AG10803 (cell line): ENCODE measurements at regions not wholly inside any gene's neighbourhood (a gene's known extent, or its start where the extent isn't known, plus 50 kb on each side); places are given as distances from the start of the nearest gene placed in this dataset.

Source experiments
- DNase-seq: peaks from one replicate; pipeline ENCODE4 v3.0.0; 2010; ENCODE audit warnings: low read depth
- H3K4me3 ChIP-seq: 2 replicates; pipeline ENCODE4 v1.5.1; 2011; ENCODE audit warnings: mild to moderate bottlenecking, low read length, control low read depth
- CTCF ChIP-seq: conservative IDR thresholded peaks from 2 replicates; pipeline ENCODE4 v1.5.1; 2011; ENCODE audit warnings: mild to moderate bottlenecking, low read length, control low read depth, inconsistent platforms

- no peak overlapping the region for H3K4me3 ChIP-seq
- DNase-seq = no peak
- no peak for TF ChIP-seq CTCF
Observed at GRCh38 chr15:61564785-61565184, 335.7 kb upstream of the RORA start.

- no peak for TF ChIP-seq CTCF
- no peak for DNase-seq
Observed at GRCh38 chr15:61558172-61559136, 329.4 kb upstream of the RORA start.

GRCh38 chr15:61556037-61556648 lies 327.0 kb upstream of the RORA start:
- peak; percentile 62 for DNase-seq
- TF ChIP-seq CTCF = no peak
- peak overlapping the region; percentile 12 for H3K4me3 ChIP-seq

More at GRCh38 chr15:61558172-61559136, 329.4 kb upstream of the RORA start:
- no peak overlapping the region for H3K4me3 ChIP-seq

- DNase-seq = no peak
- no peak for TF ChIP-seq CTCF
- no peak overlapping the region for H3K4me3 ChIP-seq
Observed at GRCh38 chr15:61549727-61550126, 320.6 kb upstream of the RORA start.

GRCh38 chr15:61545763-61546162 lies 316.7 kb upstream of the RORA start:
- TF ChIP-seq CTCF = no peak
- DNase-seq = no peak
- no peak overlapping the region for H3K4me3 ChIP-seq

GRCh38 chr15:61541516-61541915 lies 312.4 kb upstream of the RORA start:
- H3K4me3 ChIP-seq = no peak overlapping the region
- DNase-seq = no peak
- TF ChIP-seq CTCF = no peak
